Neural crest cell (in vitro differentiated cells): ENCODE measurements at regions not wholly inside any gene's neighbourhood (a gene's known extent, or its start where the extent isn't known, plus 50 kb on each side); places are given as distances from the start of the nearest gene placed in this dataset.

ENCODE experiments used
- DNase-seq: peaks from one replicate; pipeline ENCODE4 v3.0.0; 2021; ENCODE audit warnings: low read depth, mixed read lengths, low spot score
- H3K27ac Mint-ChIP-seq: one replicate; pipeline ENCODE4 v1.8.0; 2021; ENCODE audit warnings: mild to moderate bottlenecking, mixed read lengths; ENCODE audit not compliant: unreplicated experiment
- H3K27me3 Mint-ChIP-seq: 2 replicates; pipeline ENCODE4 v1.8.0; 2021; ENCODE audit warnings: low read depth, mild to moderate bottlenecking, mixed read lengths
- H3K36me3 Mint-ChIP-seq: 2 replicates; pipeline ENCODE4 v1.8.0; 2021; ENCODE audit warnings: low read depth, mild to moderate bottlenecking, mixed read lengths
- H3K4me1 Mint-ChIP-seq: 2 replicates; pipeline ENCODE4 v1.8.0; 2021; ENCODE audit warnings: mixed read lengths
- H3K4me3 Mint-ChIP-seq: one replicate; pipeline ENCODE4 v1.8.0; 2021; ENCODE audit warnings: mild to moderate bottlenecking, mixed read lengths
- H3K9me3 Mint-ChIP-seq: 2 replicates; pipeline ENCODE4 v1.8.0; 2021; ENCODE audit warnings: mixed read lengths
- CTCF ChIP-seq: fragments of 200-600 bp; sonication (generic); conservative IDR thresholded peaks from 2 replicates; pipeline ENCODE4 v1.5.0; 2021; ENCODE audit warnings: antibody characterized with exemption, mild to moderate bottlenecking

DNA sequence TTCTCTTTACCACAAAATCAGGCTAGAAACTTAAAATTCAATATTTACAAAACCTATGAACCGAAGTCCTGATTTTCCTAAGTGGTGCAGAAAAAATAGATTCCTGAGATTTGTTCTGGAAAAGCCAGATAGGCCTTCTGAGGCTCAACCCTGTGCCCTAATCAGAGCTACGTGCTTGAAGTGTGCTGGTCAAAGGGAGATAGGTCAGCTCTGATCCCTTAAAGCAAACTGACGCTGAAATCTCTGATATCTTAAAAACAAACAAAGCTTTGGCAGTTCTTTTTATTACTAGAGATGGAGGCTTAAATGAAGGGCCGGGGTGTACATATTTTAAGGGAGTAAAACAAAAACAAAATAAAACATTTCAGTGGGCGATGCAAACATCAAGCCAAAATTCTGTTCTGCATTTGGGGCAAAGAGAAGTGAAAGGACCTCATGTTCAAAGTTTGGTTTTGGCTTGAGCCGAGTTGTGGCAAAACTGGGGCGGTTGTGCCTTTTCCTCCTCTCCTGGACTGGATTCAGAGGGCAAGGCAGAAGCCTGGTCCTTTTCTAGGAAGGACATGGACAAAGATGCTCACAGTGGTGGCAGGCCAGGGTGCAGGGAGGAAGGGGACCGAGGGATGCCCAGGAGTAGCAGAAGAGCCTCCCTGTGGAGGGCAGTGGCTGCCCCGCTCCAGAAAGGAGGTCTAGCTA, 295.0 kb downstream of the CDCA7 start:
- no peak for DNase-seq
- H3K36me3 Mint-ChIP-seq = no peaks in the 10 kb centered on the region
- no peaks in the 10 kb centered on the region for H3K9me3 Mint-ChIP-seq
- no peaks in the 10 kb centered on the region for H3K27me3 Mint-ChIP-seq
- no peak overlapping the region for H3K27ac Mint-ChIP-seq
- TF ChIP-seq CTCF = no peak
- H3K4me3 Mint-ChIP-seq = no peak overlapping the region
- peaks cover 36% of the 10 kb centered on the region for H3K4me1 Mint-ChIP-seq

DNA sequence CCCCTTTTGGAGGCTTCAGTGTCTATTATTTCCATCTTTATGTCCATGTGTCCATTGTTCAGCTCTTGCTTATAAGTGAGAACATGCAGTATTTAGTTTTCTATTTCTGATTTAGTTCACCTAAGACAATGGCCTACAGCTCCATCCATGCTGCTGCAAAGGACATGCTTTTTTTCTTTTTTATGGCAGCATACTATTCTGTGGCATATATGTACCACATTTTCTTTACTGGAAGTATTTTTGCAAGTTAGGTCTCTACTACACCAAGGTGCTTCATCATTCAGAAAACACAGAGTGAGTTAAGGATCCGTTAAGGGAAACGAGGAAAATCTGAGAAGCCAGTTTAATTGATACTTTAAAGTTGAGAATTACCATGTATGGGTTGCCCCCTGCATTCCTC, 297.2 kb downstream of the CDCA7 start:
- Mint-ChIP-seq H3K27ac (no peak overlapping the region), H3K36me3 (no peaks in the 10 kb centered on the region), H3K27me3 (no peaks in the 10 kb centered on the region), H3K4me1 (peaks cover 36% of the 10 kb centered on the region), H3K9me3 (no peaks in the 10 kb centered on the region), H3K4me3 (no peak overlapping the region)
- no peak for DNase-seq
- no peak for TF ChIP-seq CTCF

- no peak for DNase-seq
- Mint-ChIP-seq H3K4me1 (peaks cover 36% of the 10 kb centered on the region), H3K9me3 (no peaks in the 10 kb centered on the region), H3K27ac (no peak overlapping the region), H3K4me3 (no peak overlapping the region), H3K27me3 (no peaks in the 10 kb centered on the region), H3K36me3 (no peaks in the 10 kb centered on the region)
- TF ChIP-seq CTCF = no peak
Measured at GRCh38 chr2:173652311-173652710, 297.6 kb downstream of the CDCA7 start.

DNA sequence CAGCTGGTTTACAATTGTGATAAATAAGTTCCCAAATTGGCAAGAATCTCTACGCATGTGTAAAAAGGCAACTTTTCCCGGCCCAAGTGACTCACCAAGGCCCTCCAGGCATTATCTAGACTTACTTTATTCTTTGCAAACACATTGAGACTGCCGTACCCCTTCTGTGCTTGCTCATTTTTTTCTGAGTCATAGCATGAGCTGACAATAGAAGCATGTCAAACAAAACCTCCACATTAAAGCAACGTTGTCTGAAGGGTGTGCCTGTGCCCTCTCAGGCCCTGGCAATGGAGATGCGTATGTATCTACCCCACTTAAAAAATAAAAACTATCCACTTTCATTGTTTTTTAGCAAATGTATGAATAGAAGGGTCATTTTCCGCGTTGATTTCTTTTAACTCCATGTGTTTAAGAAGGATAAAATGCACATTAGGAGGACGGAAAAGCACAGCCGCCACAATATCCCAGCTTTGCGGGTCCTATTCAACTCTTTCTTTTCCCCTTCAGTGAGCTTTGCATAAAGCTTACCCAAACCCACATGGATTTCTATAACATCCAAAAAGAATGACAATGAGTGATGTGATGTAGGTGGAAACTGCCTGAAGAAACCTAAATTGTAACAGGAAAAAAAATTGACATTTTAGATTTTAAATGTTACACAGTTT, 298.2 kb downstream of the CDCA7 start:
- peak overlapping the region; percentile 73 for H3K27ac Mint-ChIP-seq
- H3K9me3 Mint-ChIP-seq = no peaks in the 10 kb centered on the region
- no peak for TF ChIP-seq CTCF
- H3K36me3 Mint-ChIP-seq = no peaks in the 10 kb centered on the region
- no peaks in the 10 kb centered on the region for H3K27me3 Mint-ChIP-seq
- peak overlapping the region; percentile 13 for H3K4me3 Mint-ChIP-seq
- peaks cover 31% of the 10 kb centered on the region for H3K4me1 Mint-ChIP-seq
- no peak for DNase-seq

DNA sequence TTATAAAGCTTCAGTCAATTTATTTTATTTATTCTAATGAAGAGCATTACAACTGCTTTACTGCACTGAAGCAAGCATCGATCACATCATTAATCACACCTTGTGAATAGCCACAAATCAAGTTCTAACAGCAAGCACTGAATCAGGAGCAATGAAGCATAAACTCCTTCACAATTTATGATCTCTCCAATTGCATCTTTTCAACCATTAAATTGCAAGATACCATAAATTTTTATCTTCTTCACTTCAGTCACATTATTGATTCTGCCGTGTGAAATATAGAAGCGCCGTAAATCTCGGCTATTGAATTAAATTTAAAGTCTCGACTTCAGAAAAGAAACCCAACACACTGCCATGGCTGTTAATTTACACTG, 298.7 kb downstream of the CDCA7 start:
- no peak for DNase-seq
- Mint-ChIP-seq H3K9me3 (no peaks in the 10 kb centered on the region), H3K4me1 (peaks cover 27% of the 10 kb centered on the region), H3K27me3 (no peaks in the 10 kb centered on the region), H3K36me3 (no peaks in the 10 kb centered on the region), H3K4me3 (peak overlapping the region; percentile 8), H3K27ac (no peak overlapping the region)
- TF ChIP-seq CTCF = no peak
